ENCODE measurements at regions not wholly inside any gene's neighbourhood (a gene's known extent, or its start where the extent isn't known, plus 50 kb on each side); places are given as distances from the start of the nearest gene placed in this dataset.

GRCh38 chr18:39805218-39805617 lies 2149.8 kb upstream of the PIK3C3 start:
- DNase-seq: no peak
- in situ Hi-C loops (cut with MboI; ENCODE audit: low pct_unique_long_range_greater_than_20kb, low sequenced_read_pairs): no loop called here

GRCh38 chr18:39802648-39803229 lies 2152.3 kb upstream of the PIK3C3 start:
- no peak for DNase-seq
- in situ Hi-C loops (cut with MboI; ENCODE audit: low pct_unique_long_range_greater_than_20kb, low sequenced_read_pairs): no loop called here

DNA sequence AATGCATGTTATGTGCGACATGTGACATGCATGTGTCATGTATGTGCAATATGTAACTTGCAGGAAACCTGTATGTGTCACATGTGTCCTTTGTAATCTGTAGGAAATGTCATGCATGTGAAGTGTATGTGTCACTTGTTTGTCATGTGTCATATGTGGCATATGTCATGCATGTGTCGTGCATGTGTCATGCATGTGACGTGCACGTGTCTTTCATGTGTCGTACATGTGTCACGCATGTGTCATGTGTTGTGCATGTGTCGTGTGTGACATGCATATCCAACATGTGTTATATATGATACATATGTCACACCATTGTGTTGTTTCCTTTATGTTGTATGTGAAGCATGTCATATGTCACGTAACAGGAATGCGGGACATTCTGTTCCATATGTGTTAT lies 2153.2 kb upstream of the PIK3C3 start:
- no peak for DNase-seq
- in situ Hi-C loops (cut with MboI; ENCODE audit: low pct_unique_long_range_greater_than_20kb, low sequenced_read_pairs): no loop called here

DNA sequence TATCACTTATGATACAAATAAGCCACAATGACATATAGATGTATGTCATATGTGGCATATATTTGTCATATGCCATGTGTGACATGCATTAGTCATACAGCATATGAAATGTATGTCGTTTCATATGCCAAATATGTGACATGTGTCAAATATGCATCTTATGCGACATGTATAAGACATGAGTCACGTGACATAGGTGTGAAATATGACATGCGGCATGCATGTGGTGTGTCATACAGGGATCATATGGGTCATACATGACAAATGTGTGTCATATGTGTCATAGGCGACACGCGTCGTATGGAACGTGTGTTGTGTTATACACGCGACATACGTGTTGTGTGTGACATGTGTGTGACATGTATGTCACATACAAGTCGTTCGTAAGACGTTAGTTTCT lies 2154.0 kb upstream of the PIK3C3 start:
- in situ Hi-C loops (cut with MboI; ENCODE audit: low pct_unique_long_range_greater_than_20kb, low sequenced_read_pairs): no loop called here
- no peak for DNase-seq

GRCh38 chr18:39799006-39799405 lies 2156.0 kb upstream of the PIK3C3 start:
- in situ Hi-C loops (cut with MboI; ENCODE audit: low pct_unique_long_range_greater_than_20kb, low sequenced_read_pairs): no loop called here
- peak; percentile 20 for DNase-seq

DNA sequence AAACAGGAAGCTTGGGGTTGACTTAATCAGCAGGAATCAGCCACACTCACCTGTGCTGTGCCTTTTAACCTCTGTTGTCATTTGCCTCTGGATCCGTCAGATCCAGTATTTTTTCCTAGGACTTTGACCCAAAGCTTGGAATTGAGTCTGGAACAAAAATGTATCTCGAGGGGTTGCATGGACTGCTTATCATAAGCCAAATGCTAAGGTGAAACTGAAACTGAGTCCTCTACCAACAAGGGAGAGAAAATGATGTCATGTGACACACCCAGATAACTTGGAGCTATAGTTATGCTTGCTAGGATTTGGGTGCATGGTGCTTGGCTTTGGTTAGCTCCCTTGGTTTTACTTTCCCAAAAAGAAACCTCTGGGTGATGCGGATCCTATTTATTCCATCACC lies 2158.6 kb upstream of the PIK3C3 start:
- DNase-seq: no peak
- in situ Hi-C loops (cut with MboI; ENCODE audit: low pct_unique_long_range_greater_than_20kb, low sequenced_read_pairs): no loop called here

GRCh38 chr18:39795350-39795749 lies 2159.7 kb upstream of the PIK3C3 start:
- no peak for DNase-seq

DNA sequence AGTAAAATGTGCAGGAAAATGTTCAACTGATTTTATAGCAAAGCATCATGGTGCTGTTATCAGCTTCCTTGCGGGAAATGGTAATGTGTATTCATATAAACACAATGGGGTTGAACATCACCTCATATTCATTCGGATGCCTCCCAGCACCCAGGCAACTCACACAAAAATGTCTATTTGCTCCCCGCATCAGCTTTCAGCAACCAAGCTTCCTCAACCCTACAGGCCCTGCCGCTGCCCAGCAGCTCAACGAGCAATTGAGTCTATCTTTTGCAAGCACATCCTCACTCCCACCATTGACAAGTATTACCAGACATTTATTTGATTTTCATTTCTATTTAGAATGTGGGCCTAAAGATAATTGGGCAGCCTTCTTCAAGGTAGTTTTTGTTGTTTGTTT lies 2161.4 kb upstream of the PIK3C3 start:
- in situ Hi-C loops (cut with MboI; ENCODE audit: low pct_unique_long_range_greater_than_20kb, low sequenced_read_pairs): no loop called here
- no peak for DNase-seq

More at GRCh38 chr18:39795350-39795749, 2159.7 kb upstream of the PIK3C3 start:
- in situ Hi-C loops (cut with MboI; ENCODE audit: low pct_unique_long_range_greater_than_20kb, low sequenced_read_pairs): no loop called here

DNA sequence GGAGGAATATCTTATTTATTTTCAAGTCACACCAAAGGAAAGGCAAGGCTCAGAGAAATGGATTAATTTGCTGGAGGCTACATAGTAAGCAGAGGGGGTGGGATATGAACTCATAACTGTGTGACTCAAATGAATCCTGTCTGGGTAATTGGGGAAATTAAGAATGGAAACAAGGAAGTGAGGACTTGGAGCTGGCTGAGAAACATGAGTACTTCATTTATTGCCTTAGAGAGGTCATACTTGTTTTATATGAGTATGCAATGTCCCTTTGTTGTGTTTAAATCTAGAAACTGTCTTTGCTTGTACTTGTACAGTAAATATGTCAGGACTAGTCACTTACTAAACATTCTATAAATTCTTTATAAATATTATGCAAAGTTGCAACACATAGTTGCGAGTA lies 2166.7 kb upstream of the PIK3C3 start:
- DNase-seq: no peak
- in situ Hi-C loops (cut with MboI; ENCODE audit: low pct_unique_long_range_greater_than_20kb, low sequenced_read_pairs): no loop called here

- DNase-seq: no peak
- in situ Hi-C loops (cut with MboI; ENCODE audit: low pct_unique_long_range_greater_than_20kb, low sequenced_read_pairs): no loop called here
Measured at GRCh38 chr18:39786477-39786876, 2168.6 kb upstream of the PIK3C3 start.

DNA sequence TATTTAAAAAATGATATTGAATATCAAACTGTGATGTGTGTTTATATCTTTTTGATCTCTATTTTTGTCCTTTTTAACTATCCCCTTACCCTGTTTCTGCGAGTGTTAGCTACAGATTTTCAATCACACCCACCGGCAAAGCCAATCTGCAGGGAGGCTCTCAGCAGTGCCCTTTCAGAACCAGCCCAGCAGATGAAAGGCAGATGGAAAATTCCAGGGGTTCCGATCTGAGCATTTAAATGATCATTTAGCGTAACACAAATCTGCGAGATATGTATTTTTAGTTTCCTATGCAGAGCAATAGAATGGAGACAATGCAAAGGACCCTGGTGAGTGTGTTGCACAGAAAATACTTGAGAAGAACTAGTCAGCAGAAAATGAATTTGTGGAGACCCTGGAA lies 2170.5 kb upstream of the PIK3C3 start:
- in situ Hi-C loops (cut with MboI; ENCODE audit: low pct_unique_long_range_greater_than_20kb, low sequenced_read_pairs): no loop called here
- no peak for DNase-seq

- in situ Hi-C loops (cut with MboI; ENCODE audit: low pct_unique_long_range_greater_than_20kb, low sequenced_read_pairs): no loop called here
Measured at GRCh38 chr18:39781565-39781964, 2173.5 kb upstream of the PIK3C3 start.

GRCh38 chr18:39780774-39781173 lies 2174.3 kb upstream of the PIK3C3 start:
- no peak for DNase-seq
- in situ Hi-C loops (cut with MboI; ENCODE audit: low pct_unique_long_range_greater_than_20kb, low sequenced_read_pairs): no loop called here

More at GRCh38 chr18:39781565-39781964, 2173.5 kb upstream of the PIK3C3 start:
- no peak for DNase-seq

- no peak for DNase-seq
- in situ Hi-C loops (cut with MboI; ENCODE audit: low pct_unique_long_range_greater_than_20kb, low sequenced_read_pairs): no loop called here
Measured at GRCh38 chr18:39779926-39780325, 2175.1 kb upstream of the PIK3C3 start.

DNA sequence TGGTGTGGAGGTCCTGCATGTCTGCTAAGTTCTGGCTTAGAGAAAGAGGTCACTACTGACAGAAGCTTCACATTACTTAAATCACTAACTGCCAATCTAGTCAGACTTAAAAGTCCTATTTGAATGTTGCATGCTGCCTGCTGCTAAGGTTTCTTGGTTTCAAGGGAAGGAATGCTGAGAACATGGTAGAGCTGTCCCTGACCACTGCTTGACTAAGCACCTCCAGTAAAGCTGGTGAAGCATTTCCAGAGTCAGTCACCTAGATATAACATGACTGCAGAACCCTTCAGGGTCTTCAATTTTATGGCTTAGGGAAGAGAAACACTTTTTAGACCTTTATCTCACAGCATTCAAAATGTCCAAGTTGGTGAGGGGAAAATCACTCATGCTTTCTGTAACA lies 2178.3 kb upstream of the PIK3C3 start:
- in situ Hi-C loops (cut with MboI; ENCODE audit: low pct_unique_long_range_greater_than_20kb, low sequenced_read_pairs): no loop called here
- no peak for DNase-seq

GRCh38 chr18:39774957-39775598 lies 2180.0 kb upstream of the PIK3C3 start:
- in situ Hi-C loops (cut with MboI; ENCODE audit: low pct_unique_long_range_greater_than_20kb, low sequenced_read_pairs): no loop called here
- DNase-seq: no peak

DNA sequence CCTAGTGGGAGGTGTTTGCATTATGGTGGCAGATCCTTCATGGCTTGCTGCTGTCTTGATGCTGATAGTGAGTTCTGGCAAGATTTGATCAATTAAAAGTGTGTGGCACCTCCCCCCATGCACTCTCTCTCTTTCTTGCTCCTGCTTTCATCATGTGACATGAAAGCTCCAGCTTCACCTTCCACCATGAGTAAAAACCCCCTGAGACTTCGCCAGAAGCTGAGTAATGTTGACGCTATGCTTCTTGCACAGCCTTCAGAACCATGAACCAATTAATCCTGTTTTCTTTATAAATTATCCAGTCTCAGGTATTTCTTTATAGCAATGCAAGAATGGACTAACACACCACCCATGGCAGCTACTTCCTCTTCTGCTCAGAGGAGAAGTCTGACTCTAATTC lies 2181.4 kb upstream of the PIK3C3 start:
- in situ Hi-C loops (cut with MboI; ENCODE audit: low pct_unique_long_range_greater_than_20kb, low sequenced_read_pairs): no loop called here
- DNase-seq: no peak

GRCh38 chr18:39772155-39772919 lies 2182.7 kb upstream of the PIK3C3 start:
- no peak for DNase-seq
- in situ Hi-C loops (cut with MboI; ENCODE audit: low pct_unique_long_range_greater_than_20kb, low sequenced_read_pairs): no loop called here

DNA sequence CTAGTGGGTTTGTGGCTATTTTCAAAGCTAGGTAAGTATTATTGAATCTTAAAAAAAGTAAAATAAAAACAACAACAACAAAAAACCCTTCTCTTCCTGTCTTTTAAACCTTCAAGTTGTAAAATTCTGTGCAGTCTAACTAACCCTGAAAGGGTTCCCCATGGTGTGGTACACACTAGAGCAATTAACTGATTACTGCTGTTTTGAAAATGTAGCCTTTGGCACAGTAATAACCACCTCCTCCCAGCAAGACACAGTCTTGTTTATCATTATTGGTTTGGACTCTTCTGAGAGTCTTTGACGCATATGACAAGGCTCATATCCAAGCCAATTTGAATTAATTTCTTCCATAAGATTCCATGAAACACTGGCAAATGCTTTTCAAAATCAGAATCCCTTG lies 2184.6 kb upstream of the PIK3C3 start:
- in situ Hi-C loops (cut with MboI; ENCODE audit: low pct_unique_long_range_greater_than_20kb, low sequenced_read_pairs): no loop called here
- no peak for DNase-seq

- no peak for DNase-seq
- in situ Hi-C loops (cut with MboI; ENCODE audit: low pct_unique_long_range_greater_than_20kb, low sequenced_read_pairs): no loop called here
Measured at GRCh38 chr18:39764873-39765272, 2190.2 kb upstream of the PIK3C3 start.

DNA sequence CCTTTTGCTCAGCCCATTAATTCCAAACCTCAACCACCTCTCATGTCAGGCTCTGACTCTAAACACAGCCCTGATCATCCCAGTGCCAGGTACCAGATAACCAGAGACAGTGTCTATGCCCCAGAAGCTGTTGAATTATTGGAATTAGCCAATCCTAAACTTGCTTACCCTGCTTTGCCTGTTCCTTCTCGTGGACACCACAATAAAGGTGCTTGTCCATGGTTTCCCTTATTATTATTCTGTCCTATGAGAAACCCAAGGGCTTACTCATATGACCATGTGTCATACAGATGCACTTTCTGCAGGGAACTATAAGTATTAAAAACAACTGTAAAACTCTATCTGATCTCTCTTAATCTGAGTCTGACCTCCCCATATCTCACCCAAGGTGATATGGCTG lies 2193.8 kb upstream of the PIK3C3 start:
- no peak for DNase-seq
- in situ Hi-C loops (cut with MboI; ENCODE audit: low pct_unique_long_range_greater_than_20kb, low sequenced_read_pairs): no loop called here
